SK-N-SH (cell line): ENCODE measurements at regions not wholly inside any gene's neighbourhood (a gene's known extent, or its start where the extent isn't known, plus 50 kb on each side); places are given as distances from the start of the nearest gene placed in this dataset.

Source experiments
- CTCF ChIA-PET: fragments of 300-600, 350-600 bp; formaldehyde crosslinking; extraction: SDS; loops from one replicate; lab custom pipeline; 2021; lab: Yijun Ruan, JAX
- POLR2A ChIA-PET: fragments of 350-600 bp; sonication (Branson Sonifier 250); formaldehyde crosslinking; extraction: SDS; loops from one replicate; lab custom pipeline; 2020; ENCODE audit warnings: antibody characterized with exemption, inconsistent platforms; lab: Yijun Ruan, JAX
- DNase-seq: peaks from one replicate; pipeline ENCODE4 v3.0.0; 2012
- H2AFZ ChIP-seq: fragments of 200-600 bp; sonication (generic); 2 replicates; pipeline ENCODE4 v1.8.1; 2016; ENCODE audit warnings: antibody characterized with exemption, mild to moderate bottlenecking, low read depth
- H3F3A ChIP-seq: fragments of 200-600 bp; sonication (generic); replicated peaks from 2 replicates; pipeline ENCODE3; 2016; ENCODE audit warnings: antibody characterized with exemption, mild to moderate bottlenecking; ENCODE audit not compliant: insufficient read depth
- H3K27ac ChIP-seq, 2 experiments: fragments of 200-500 bp in 1 of 2; fragments of 200-600 bp in 1 of 2; sonication (Bioruptor generic) in 1 of 2; sonication (generic), shearing (Covaris generic) in 1 of 2; 2 replicates each; pipeline versions ENCODE4 v1.5.1 to v1.6.1; 2014 to 2016; ENCODE audit warnings: low read depth in 2 of 2, inconsistent platforms in 1 of 2, low read length in 1 of 2, mild to moderate bottlenecking in 1 of 2, mixed read lengths in 1 of 2
- H3K27me3 ChIP-seq: fragments of 200-600 bp; sonication (generic), shearing (Covaris generic); 2 replicates; pipeline ENCODE4 v1.6.1; 2016; ENCODE audit warnings: mixed run types; ENCODE audit not compliant: insufficient read depth
- H3K36me3 ChIP-seq, 2 experiments: fragments of 200-500 bp in 1 of 2; fragments of 200-600 bp in 1 of 2; sonication (Bioruptor generic) in 1 of 2; sonication (generic) in 1 of 2; replicated peaks in 1 of 2; 2 replicates each; pipeline versions ENCODE3 to v1.5.1; 2014 to 2016; ENCODE audit warnings: low read length in 1 of 2, mild to moderate bottlenecking in 1 of 2; ENCODE audit not compliant: insufficient read depth in 2 of 2, control insufficient read depth in 1 of 2
- H3K4me1 ChIP-seq, 2 experiments: fragments of 200-500 bp in 1 of 2; fragments of 200-600 bp in 1 of 2; sonication (Bioruptor generic) in 1 of 2; sonication (generic), shearing (Covaris generic) in 1 of 2; 2 replicates each; pipeline versions ENCODE4 v1.5.1 to v1.6.1; 2014 to 2016; ENCODE audit warnings: low read depth in 1 of 2, low read length in 1 of 2, mixed run types in 1 of 2; ENCODE audit not compliant: insufficient read depth in 2 of 2, control insufficient read depth in 1 of 2
- H3K4me2 ChIP-seq: fragments of 200-600 bp; sonication (generic), shearing (Covaris generic); 2 replicates; pipeline ENCODE4 v1.6.1; 2017; ENCODE audit warnings: mixed run types
- H3K4me3 ChIP-seq, 2 experiments: fragments of 200-500 bp in 1 of 2; fragments of 200-600 bp in 1 of 2; sonication (Bioruptor generic) in 1 of 2; sonication (generic), shearing (Covaris generic) in 1 of 2; 2 replicates each; pipeline versions ENCODE4 v1.5.1 to v1.8.1; 2014 to 2016; ENCODE audit warnings: low read depth in 2 of 2, inconsistent platforms in 1 of 2, low read length in 1 of 2, mild to moderate bottlenecking in 1 of 2, mixed read lengths in 1 of 2, moderate library complexity in 1 of 2
- H3K79me2 ChIP-seq: fragments of 200-600 bp; sonication (generic); 2 replicates; pipeline ENCODE4 v1.8.1; 2017; ENCODE audit warnings: mild to moderate bottlenecking; ENCODE audit not compliant: insufficient read depth
- H3K9ac ChIP-seq: fragments of 200-600 bp; sonication (generic); 2 replicates; pipeline ENCODE4 v1.6.1; 2017; ENCODE audit warnings: mixed run types
- H3K9me2 ChIP-seq: fragments of 200-600 bp; sonication (generic); 2 replicates; pipeline ENCODE4 v1.6.1; 2017; ENCODE audit warnings: mixed run types
- H3K9me3 ChIP-seq: fragments of 200-600 bp; sonication (generic); 2 replicates; pipeline ENCODE4 v1.6.1; 2017; ENCODE audit warnings: mixed run types, mild to moderate bottlenecking, moderate library complexity
- H4K20me1 ChIP-seq: fragments of 200-600 bp; sonication (generic); 2 replicates; pipeline ENCODE4 v1.6.1; 2017; ENCODE audit warnings: mild to moderate bottlenecking, mixed run types; ENCODE audit not compliant: insufficient read depth
- CHD2 ChIP-seq: fragments of 150-350 bp; IDR thresholded peaks from 2 replicates; pipeline ENCODE4 v1.6.1; 2018; ENCODE audit warnings: low read length; ENCODE audit not compliant: partially characterized antibody
- ELF1 ChIP-seq: IDR thresholded peaks from 2 replicates; pipeline ENCODE4 v1.4.0; 2012
- EP300 ChIP-seq, 2 experiments: IDR thresholded peaks; 2 replicates each; pipeline versions ENCODE4 v1.4.0 to v1.6.1; 2012; ENCODE audit warnings: borderline replicate concordance in 1 of 2, low read depth in 1 of 2, low read length in 1 of 2
- FOSL2 ChIP-seq: IDR thresholded peaks from 2 replicates; pipeline ENCODE4 v1.4.0; 2012; ENCODE audit warnings: low read depth, mild to moderate bottlenecking, moderate library complexity, borderline replicate concordance
- GATA2 ChIP-seq: sonication (generic); formaldehyde crosslinking; IDR thresholded peaks from 2 replicates; pipeline ENCODE4 v1.5.0; 2020; ENCODE audit warnings: mild to moderate bottlenecking, missing genetic modification reagents
- JUND ChIP-seq: IDR thresholded peaks from 2 replicates; pipeline ENCODE4 v1.4.0; 2012
- MXI1 ChIP-seq: IDR thresholded peaks from 2 replicates; pipeline ENCODE4 v1.6.1; 2012; ENCODE audit warnings: mild to moderate bottlenecking, low read depth, low read length, improper control_type of control experiment
- NFIC ChIP-seq: IDR thresholded peaks from 2 replicates; pipeline ENCODE4 v1.4.0; 2012; ENCODE audit warnings: borderline replicate concordance
- POLR2AphosphoS5 ChIP-seq: IDR thresholded peaks from 2 replicates; pipeline ENCODE4 v1.6.1; 2012; ENCODE audit warnings: low read depth, low read length
- RCOR1 ChIP-seq: fragments of 150-350 bp; IDR thresholded peaks from 2 replicates; pipeline ENCODE4 v1.6.1; 2017; ENCODE audit warnings: antibody characterized with exemption, low read length
- RFX5 ChIP-seq: IDR thresholded peaks from 2 replicates; pipeline ENCODE4 v1.6.1; 2012; ENCODE audit warnings: mild to moderate bottlenecking, improper control_type of control experiment, low read length
- RXRA ChIP-seq: IDR thresholded peaks from 2 replicates; pipeline ENCODE4 v1.4.0; 2012; ENCODE audit warnings: low read depth, mild to moderate bottlenecking, borderline replicate concordance
- SIN3A ChIP-seq: IDR thresholded peaks from 2 replicates; pipeline ENCODE4 v1.6.1; 2012; ENCODE audit warnings: low read depth, mild to moderate bottlenecking, low read length, moderate library complexity, borderline replicate concordance
- SMC3 ChIP-seq: IDR thresholded peaks from 2 replicates; pipeline ENCODE4 v1.6.1; 2012; ENCODE audit warnings: low read depth, low read length, improper control_type of control experiment
- TCF12 ChIP-seq: IDR thresholded peaks from 2 replicates; pipeline ENCODE4 v1.4.0; 2012
- YY1 ChIP-seq: IDR thresholded peaks from 2 replicates; pipeline ENCODE4 v1.4.0; 2012; ENCODE audit warnings: low read depth, mild to moderate bottlenecking
- WGBS: methylation state at CpG from one replicate; pipeline ENCODE4 v1.1.6; 2017; ENCODE audit warnings: low lambda C conversion rate; 5-methylcytosine and 5-hydroxymethylcytosine counted together
- TF ChIP-seq, protein P1 (sequence below): IDR thresholded peaks from 2 replicates; pipeline ENCODE4 v1.4.0; 2012; ENCODE audit warnings: low read depth, borderline replicate concordance
- TF ChIP-seq, protein P2 (sequence below): fragments of 200-600 bp; sonication (generic); IDR thresholded peaks from 2 replicates; pipeline ENCODE4 v1.6.1; 2017; ENCODE audit warnings: antibody characterized with exemption, mild to moderate bottlenecking, moderate library complexity
- TF ChIP-seq, protein P3 (sequence below): IDR thresholded peaks from 2 replicates; pipeline ENCODE4; 2012

GRCh38 chr12:32995623-32996022 lies 99.0 kb upstream of the PKP2 start:
- Histone ChIP-seq H3K27me3 (no peaks in the 10 kb centered on the region), H3K27ac (no peak overlapping the region), H3K4me3 (no peak overlapping the region), H3K79me2 (no peaks in the 10 kb centered on the region), H3K4me1 (no peaks in the 10 kb centered on the region), H2AFZ (no peak overlapping the region), H4K20me1 (no peaks in the 10 kb centered on the region), H3K36me3 (no peaks in the 10 kb centered on the region), H3K9me3 (no peaks in the 10 kb centered on the region), H3K9me2 (no peaks in the 10 kb centered on the region), H3F3A (no peaks in the 10 kb centered on the region), H3K4me2 (no peak overlapping the region), H3K9ac (no peak overlapping the region)
- no peak for DNase-seq
- ChIA-PET POLR2A (no interaction called here), CTCF (interaction anchor here (0.6 kb wide), 1 partner anchor 9 kb away, joined by 3 read pairs; no protein-coding TSS in a partner anchor)
- no peak for TF ChIP-seq EP300 (IDR thresholded peaks at IDR 0.05; ENCODE audit: borderline replicate concordance in 1 of 2, low read depth in 1 of 2, low read length in 1 of 2)
- TF ChIP-seq POLR2AphosphoS5: no peak
- TF ChIP-seq CHD2: no peak
- TF ChIP-seq FOSL2: no peak
- TF ChIP-seq RCOR1: no peak
- 0% methylated on average over 2 of the region's 2 CpGs for WGBS

DNA sequence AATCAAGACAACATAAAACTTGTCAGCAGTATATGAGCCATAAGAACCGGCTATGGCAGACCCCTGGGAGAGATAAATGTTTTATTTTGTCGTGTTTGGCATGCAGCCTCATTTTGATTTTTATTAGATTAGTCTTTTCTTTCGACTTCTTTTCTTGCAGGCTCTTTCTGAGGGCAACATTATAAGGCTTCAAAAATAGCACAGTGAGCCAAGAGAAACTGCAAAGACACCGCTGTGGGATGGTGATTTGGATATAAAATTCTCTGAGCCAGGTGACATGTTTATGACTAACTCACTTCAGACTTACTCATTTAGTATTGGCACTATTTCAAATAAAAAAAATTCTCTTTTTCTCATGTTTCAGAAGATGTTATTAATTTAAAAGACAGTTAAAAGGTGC lies 96.8 kb upstream of the PKP2 start:
- H3F3A ChIP-seq: no peaks in the 10 kb centered on the region
- H3K27ac ChIP-seq: no peak overlapping the region
- H3K9ac ChIP-seq: no peak overlapping the region
- no peaks in the 10 kb centered on the region for H3K4me1 ChIP-seq
- no peaks in the 10 kb centered on the region for H3K27me3 ChIP-seq
- no peaks in the 10 kb centered on the region for H3K9me2 ChIP-seq
- ChIA-PET CTCF (no interaction called here), POLR2A (no interaction called here)
- no peak overlapping the region for H3K4me2 ChIP-seq
- no peak overlapping the region for H3K4me3 ChIP-seq
- H3K79me2 ChIP-seq: no peaks in the 10 kb centered on the region
- H3K9me3 ChIP-seq: no peaks in the 10 kb centered on the region
- DNase-seq: no peak
- no peaks in the 10 kb centered on the region for H3K36me3 ChIP-seq
- no peak for TF ChIP-seq GATA2 (CRISPR knock-in tag)
- TF ChIP-seq POLR2AphosphoS5: no peak
- TF ChIP-seq, protein P1, sequence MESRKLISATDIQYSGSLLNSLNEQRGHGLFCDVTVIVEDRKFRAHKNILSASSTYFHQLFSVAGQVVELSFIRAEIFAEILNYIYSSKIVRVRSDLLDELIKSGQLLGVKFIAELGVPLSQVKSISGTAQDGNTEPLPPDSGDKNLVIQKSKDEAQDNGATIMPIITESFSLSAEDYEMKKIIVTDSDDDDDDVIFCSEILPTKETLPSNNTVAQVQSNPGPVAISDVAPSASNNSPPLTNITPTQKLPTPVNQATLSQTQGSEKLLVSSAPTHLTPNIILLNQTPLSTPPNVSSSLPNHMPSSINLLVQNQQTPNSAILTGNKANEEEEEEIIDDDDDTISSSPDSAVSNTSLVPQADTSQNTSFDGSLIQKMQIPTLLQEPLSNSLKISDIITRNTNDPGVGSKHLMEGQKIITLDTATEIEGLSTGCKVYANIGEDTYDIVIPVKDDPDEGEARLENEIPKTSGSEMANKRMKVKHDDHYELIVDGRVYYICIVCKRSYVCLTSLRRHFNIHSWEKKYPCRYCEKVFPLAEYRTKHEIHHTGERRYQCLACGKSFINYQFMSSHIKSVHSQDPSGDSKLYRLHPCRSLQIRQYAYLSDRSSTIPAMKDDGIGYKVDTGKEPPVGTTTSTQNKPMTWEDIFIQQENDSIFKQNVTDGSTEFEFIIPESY: no peak
- no peak for TF ChIP-seq NFIC
- TF ChIP-seq SIN3A: no peak
- TF ChIP-seq RXRA: no peak
- TF ChIP-seq, protein P2, sequence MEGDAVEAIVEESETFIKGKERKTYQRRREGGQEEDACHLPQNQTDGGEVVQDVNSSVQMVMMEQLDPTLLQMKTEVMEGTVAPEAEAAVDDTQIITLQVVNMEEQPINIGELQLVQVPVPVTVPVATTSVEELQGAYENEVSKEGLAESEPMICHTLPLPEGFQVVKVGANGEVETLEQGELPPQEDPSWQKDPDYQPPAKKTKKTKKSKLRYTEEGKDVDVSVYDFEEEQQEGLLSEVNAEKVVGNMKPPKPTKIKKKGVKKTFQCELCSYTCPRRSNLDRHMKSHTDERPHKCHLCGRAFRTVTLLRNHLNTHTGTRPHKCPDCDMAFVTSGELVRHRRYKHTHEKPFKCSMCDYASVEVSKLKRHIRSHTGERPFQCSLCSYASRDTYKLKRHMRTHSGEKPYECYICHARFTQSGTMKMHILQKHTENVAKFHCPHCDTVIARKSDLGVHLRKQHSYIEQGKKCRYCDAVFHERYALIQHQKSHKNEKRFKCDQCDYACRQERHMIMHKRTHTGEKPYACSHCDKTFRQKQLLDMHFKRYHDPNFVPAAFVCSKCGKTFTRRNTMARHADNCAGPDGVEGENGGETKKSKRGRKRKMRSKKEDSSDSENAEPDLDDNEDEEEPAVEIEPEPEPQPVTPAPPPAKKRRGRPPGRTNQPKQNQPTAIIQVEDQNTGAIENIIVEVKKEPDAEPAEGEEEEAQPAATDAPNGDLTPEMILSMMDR: no peak
- no peak for TF ChIP-seq SMC3
- no peak for TF ChIP-seq TCF12
- no peak for TF ChIP-seq ELF1
- TF ChIP-seq, protein P3, sequence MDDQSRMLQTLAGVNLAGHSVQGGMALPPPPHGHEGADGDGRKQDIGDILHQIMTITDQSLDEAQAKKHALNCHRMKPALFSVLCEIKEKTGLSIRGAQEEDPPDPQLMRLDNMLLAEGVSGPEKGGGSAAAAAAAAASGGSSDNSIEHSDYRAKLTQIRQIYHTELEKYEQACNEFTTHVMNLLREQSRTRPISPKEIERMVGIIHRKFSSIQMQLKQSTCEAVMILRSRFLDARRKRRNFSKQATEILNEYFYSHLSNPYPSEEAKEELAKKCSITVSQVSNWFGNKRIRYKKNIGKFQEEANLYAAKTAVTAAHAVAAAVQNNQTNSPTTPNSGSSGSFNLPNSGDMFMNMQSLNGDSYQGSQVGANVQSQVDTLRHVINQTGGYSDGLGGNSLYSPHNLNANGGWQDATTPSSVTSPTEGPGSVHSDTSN: no peak
- TF ChIP-seq RFX5: no peak
- TF ChIP-seq MXI1: no peak
- TF ChIP-seq YY1: no peak
- no peak for TF ChIP-seq JUND
- no peak overlapping the region for H2AFZ ChIP-seq
- WGBS: 0% methylated on average over 4 of the region's 4 CpGs
- no peaks in the 10 kb centered on the region for H4K20me1 ChIP-seq
